C4-2B (cell line): ENCODE measurements at regions not wholly inside any gene's neighbourhood (a gene's known extent, or its start where the extent isn't known, plus 50 kb on each side); places are given as distances from the start of the nearest gene placed in this dataset.

Experiments
- ZFX ChIP-seq: fragments of 450-650 bp; IDR thresholded peaks from 2 replicates; pipeline ENCODE4 v1.6.1; 2017
- TF ChIP-seq, protein P1 (sequence below): fragments of 450-650 bp; conservative IDR thresholded peaks from 2 replicates; pipeline ENCODE4 v1.5.1; 2017; ENCODE audit warnings: mild to moderate bottlenecking

DNA sequence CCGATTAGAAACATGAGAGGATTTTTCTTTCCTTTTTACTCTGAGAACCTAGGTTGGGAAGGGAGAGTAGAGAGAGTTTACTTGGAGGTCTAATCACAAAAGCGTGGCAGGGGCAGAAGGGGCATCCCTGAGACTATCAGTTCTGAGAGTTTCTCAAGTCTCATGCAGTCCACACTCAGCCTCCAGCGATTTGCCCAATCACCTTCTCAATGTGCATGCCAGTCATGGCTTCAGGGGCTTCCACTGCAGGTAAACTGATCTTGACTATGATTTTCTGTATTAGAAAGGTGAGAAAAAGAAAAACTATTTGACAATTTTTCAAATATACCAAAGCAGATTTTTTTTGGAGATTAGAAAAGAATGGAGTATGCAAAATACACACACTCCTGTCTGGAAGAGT lies 617.1 kb upstream of the ZFP42 start:
- TF ChIP-seq, protein P1, sequence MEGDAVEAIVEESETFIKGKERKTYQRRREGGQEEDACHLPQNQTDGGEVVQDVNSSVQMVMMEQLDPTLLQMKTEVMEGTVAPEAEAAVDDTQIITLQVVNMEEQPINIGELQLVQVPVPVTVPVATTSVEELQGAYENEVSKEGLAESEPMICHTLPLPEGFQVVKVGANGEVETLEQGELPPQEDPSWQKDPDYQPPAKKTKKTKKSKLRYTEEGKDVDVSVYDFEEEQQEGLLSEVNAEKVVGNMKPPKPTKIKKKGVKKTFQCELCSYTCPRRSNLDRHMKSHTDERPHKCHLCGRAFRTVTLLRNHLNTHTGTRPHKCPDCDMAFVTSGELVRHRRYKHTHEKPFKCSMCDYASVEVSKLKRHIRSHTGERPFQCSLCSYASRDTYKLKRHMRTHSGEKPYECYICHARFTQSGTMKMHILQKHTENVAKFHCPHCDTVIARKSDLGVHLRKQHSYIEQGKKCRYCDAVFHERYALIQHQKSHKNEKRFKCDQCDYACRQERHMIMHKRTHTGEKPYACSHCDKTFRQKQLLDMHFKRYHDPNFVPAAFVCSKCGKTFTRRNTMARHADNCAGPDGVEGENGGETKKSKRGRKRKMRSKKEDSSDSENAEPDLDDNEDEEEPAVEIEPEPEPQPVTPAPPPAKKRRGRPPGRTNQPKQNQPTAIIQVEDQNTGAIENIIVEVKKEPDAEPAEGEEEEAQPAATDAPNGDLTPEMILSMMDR, result no peak
- no peak for TF ChIP-seq ZFX
